ENCODE measurements at regions not wholly inside any gene's neighbourhood (a gene's known extent, or its start where the extent isn't known, plus 50 kb on each side); places are given as distances from the start of the nearest gene placed in this dataset.

- no peaks in the 10 kb centered on the region for H4K20me1 ChIP-seq (ENCODE audit: insufficient read depth, low read length)
- no peaks in the 10 kb centered on the region for H3K36me3 Mint-ChIP-seq
- H3K4me3 Mint-ChIP-seq, result no peak overlapping the region
- no peak overlapping the region for H3K27ac ChIP-seq (ENCODE audit: low read depth in 1 of 2, low read length in 2 of 2)
- H3K79me2 ChIP-seq (ENCODE audit: insufficient read depth, low read length), result no peaks in the 10 kb centered on the region
- H3K9me3 Mint-ChIP-seq, result peaks cover 0 to 12% (median 2%) of the 10 kb centered on the region in 7 donors
- no peaks in the 10 kb centered on the region for H3K9me3 ChIP-seq (replicated peaks in 1 of 2; ENCODE audit: control insufficient read depth in 1 of 2, insufficient read depth in 1 of 2, low read length in 2 of 2)
- DNase-seq, result no peak
- intact Hi-C loops (cut with micrococcal nuclease), result no loop called here
- H3K4me1 Mint-ChIP-seq, result peaks cover 2% of the 10 kb centered on the region
- no peak overlapping the region for H3K4me3 ChIP-seq (replicated peaks in 1 of 3; ENCODE audit: low read depth in 2 of 3, low read length in 3 of 3)
- H3K27ac Mint-ChIP-seq, result no peak overlapping the region
- H3K36me3 ChIP-seq (replicated peaks in 1 of 2; ENCODE audit: control insufficient read depth in 1 of 2, insufficient read depth in 2 of 2, low read length in 2 of 2), result no peaks in the 10 kb centered on the region
- H3K4me1 ChIP-seq (ENCODE audit: control insufficient read depth in 1 of 2, insufficient read depth in 2 of 2, low read length in 2 of 2), result no peaks in the 10 kb centered on the region
- peaks cover 1 to 8% (median 5%) of the 10 kb centered on the region in 3 donors for H3K27me3 Mint-ChIP-seq (ENCODE audit: low read depth in 3 of 3)
- no peak overlapping the region for H3K9ac ChIP-seq (ENCODE audit: insufficient read depth, low read length, poor library complexity, severe bottlenecking)
- H2AFZ ChIP-seq (ENCODE audit: insufficient read depth, low read depth, low read length, poor library complexity, severe bottlenecking), result no peak overlapping the region
- no peak overlapping the region for H3K4me2 ChIP-seq (replicated peaks; ENCODE audit: extremely low read depth, low read length, poor library complexity, severe bottlenecking)
- no peaks in the 10 kb centered on the region for H3K27me3 ChIP-seq (ENCODE audit: control insufficient read depth in 2 of 2, insufficient read depth in 2 of 2, low read length in 2 of 2)
- no CpG with 5 or more reads among the region's 1 CpG for WGBS (ENCODE audit: insufficient coverage)
- no peak for TF ChIP-seq CTCF (IDR thresholded peaks at IDR 0.05)
Observed at GRCh38 chr1:57638239-57638638, 214.4 kb upstream of the DAB1 start.

GRCh38 chr1:57637155-57637554 lies 213.3 kb upstream of the DAB1 start:
- no peak for DNase-seq
- H3K27me3 ChIP-seq (ENCODE audit: control insufficient read depth in 2 of 2, insufficient read depth in 2 of 2, low read length in 2 of 2), result no peaks in the 10 kb centered on the region
- no peaks in the 10 kb centered on the region for H3K4me1 ChIP-seq (ENCODE audit: control insufficient read depth in 1 of 2, insufficient read depth in 2 of 2, low read length in 2 of 2)
- Mint-ChIP-seq H3K27ac (no peak overlapping the region), H3K4me1 (peaks cover 2% of the 10 kb centered on the region), H3K9me3 (peaks cover 0 to 12% (median 2%) of the 10 kb centered on the region in 7 donors), H3K4me3 (no peak overlapping the region), H3K27me3 (ENCODE audit: low read depth in 3 of 3) (peaks cover 0 to 12% (median 5%) of the 10 kb centered on the region in 3 donors), H3K36me3 (no peaks in the 10 kb centered on the region)
- no peak overlapping the region for H3K9ac ChIP-seq (ENCODE audit: insufficient read depth, low read length, poor library complexity, severe bottlenecking)
- H3K79me2 ChIP-seq (ENCODE audit: insufficient read depth, low read length), result no peaks in the 10 kb centered on the region
- H3K4me2 ChIP-seq (replicated peaks; ENCODE audit: extremely low read depth, low read length, poor library complexity, severe bottlenecking), result no peak overlapping the region
- WGBS (ENCODE audit: insufficient coverage), result 89% methylated on average over 2 of the region's 2 CpGs
- no peak overlapping the region for H3K4me3 ChIP-seq (replicated peaks in 1 of 3; ENCODE audit: low read depth in 2 of 3, low read length in 3 of 3)
- H3K36me3 ChIP-seq (replicated peaks in 1 of 2; ENCODE audit: control insufficient read depth in 1 of 2, insufficient read depth in 2 of 2, low read length in 2 of 2), result no peaks in the 10 kb centered on the region
- intact Hi-C loops (cut with micrococcal nuclease), result no loop called here
- no peak overlapping the region for H2AFZ ChIP-seq (ENCODE audit: insufficient read depth, low read depth, low read length, poor library complexity, severe bottlenecking)
- no peaks in the 10 kb centered on the region for H3K9me3 ChIP-seq (replicated peaks in 1 of 2; ENCODE audit: control insufficient read depth in 1 of 2, insufficient read depth in 1 of 2, low read length in 2 of 2)
- TF ChIP-seq CTCF (IDR thresholded peaks at IDR 0.05), result no peak
- H3K27ac ChIP-seq (ENCODE audit: low read depth in 1 of 2, low read length in 2 of 2), result no peak overlapping the region
- no peaks in the 10 kb centered on the region for H4K20me1 ChIP-seq (ENCODE audit: insufficient read depth, low read length)
